ENCODE measurements at regions not wholly inside any gene's neighbourhood (a gene's known extent, or its start where the extent isn't known, plus 50 kb on each side); places are given as distances from the start of the nearest gene placed in this dataset.

- Mint-ChIP-seq H3K27ac (no peak overlapping the region), H3K36me3 (ENCODE audit: low read depth) (no peaks in the 10 kb centered on the region), H3K27me3 (ENCODE audit: low read depth) (no peaks in the 10 kb centered on the region), H3K9me3 (peaks cover 40% of the 10 kb centered on the region), H3K4me3 (no peak overlapping the region), H3K4me1 (ENCODE audit: low read depth) (no peaks in the 10 kb centered on the region)
Measured at GRCh38 chr2:123687064-123687463, 338.0 kb upstream of the CNTNAP5 start.

- no peak overlapping the region for H3K4me3 Mint-ChIP-seq
- H3K36me3 Mint-ChIP-seq (ENCODE audit: low read depth), result no peaks in the 10 kb centered on the region
- H3K27ac Mint-ChIP-seq, result no peak overlapping the region
- H3K9me3 Mint-ChIP-seq, result peaks cover 33% of the 10 kb centered on the region
- no peaks in the 10 kb centered on the region for H3K27me3 Mint-ChIP-seq (ENCODE audit: low read depth)
- no peaks in the 10 kb centered on the region for H3K4me1 Mint-ChIP-seq (ENCODE audit: low read depth)
Measured at GRCh38 chr2:123688231-123688940, 336.7 kb upstream of the CNTNAP5 start.

- Mint-ChIP-seq H3K36me3 (ENCODE audit: low read depth) (no peaks in the 10 kb centered on the region), H3K9me3 (peaks cover 26% of the 10 kb centered on the region), H3K27ac (no peak overlapping the region), H3K27me3 (ENCODE audit: low read depth) (no peaks in the 10 kb centered on the region), H3K4me3 (no peak overlapping the region), H3K4me1 (ENCODE audit: low read depth) (no peaks in the 10 kb centered on the region)
Measured at GRCh38 chr2:123692121-123692520, 333.0 kb upstream of the CNTNAP5 start.

- Mint-ChIP-seq H3K36me3 (ENCODE audit: low read depth) (no peaks in the 10 kb centered on the region), H3K4me3 (no peak overlapping the region), H3K4me1 (ENCODE audit: low read depth) (no peaks in the 10 kb centered on the region), H3K9me3 (peaks cover 20% of the 10 kb centered on the region), H3K27ac (no peak overlapping the region), H3K27me3 (ENCODE audit: low read depth) (no peaks in the 10 kb centered on the region)
Measured at GRCh38 chr2:123693836-123694235, 331.3 kb upstream of the CNTNAP5 start.

- H3K36me3 Mint-ChIP-seq (ENCODE audit: low read depth), result no peaks in the 10 kb centered on the region
- H3K9me3 Mint-ChIP-seq, result peaks cover 7% of the 10 kb centered on the region
- H3K4me3 Mint-ChIP-seq, result no peak overlapping the region
- H3K27ac Mint-ChIP-seq, result no peak overlapping the region
- no peaks in the 10 kb centered on the region for H3K4me1 Mint-ChIP-seq (ENCODE audit: low read depth)
- no peaks in the 10 kb centered on the region for H3K27me3 Mint-ChIP-seq (ENCODE audit: low read depth)
Measured at GRCh38 chr2:123695426-123695825, 329.7 kb upstream of the CNTNAP5 start.

- Mint-ChIP-seq H3K27me3 (ENCODE audit: low read depth) (no peaks in the 10 kb centered on the region), H3K36me3 (ENCODE audit: low read depth) (no peaks in the 10 kb centered on the region), H3K4me1 (ENCODE audit: low read depth) (no peaks in the 10 kb centered on the region), H3K9me3 (peaks cover 7% of the 10 kb centered on the region), H3K4me3 (no peak overlapping the region), H3K27ac (no peak overlapping the region)
Measured at GRCh38 chr2:123696021-123696420, 329.1 kb upstream of the CNTNAP5 start.

- Mint-ChIP-seq H3K27me3 (ENCODE audit: low read depth) (no peaks in the 10 kb centered on the region), H3K27ac (no peak overlapping the region), H3K4me3 (no peak overlapping the region), H3K36me3 (ENCODE audit: low read depth) (no peaks in the 10 kb centered on the region), H3K4me1 (ENCODE audit: low read depth) (no peaks in the 10 kb centered on the region), H3K9me3 (peaks cover 9% of the 10 kb centered on the region)
Measured at GRCh38 chr2:123696799-123697410, 328.2 kb upstream of the CNTNAP5 start.

GRCh38 chr2:123715467-123715982, 309.6 kb upstream of the CNTNAP5 start:
- no peak overlapping the region for H3K4me3 Mint-ChIP-seq

GRCh38 chr2:123717636-123718334, 307.3 kb upstream of the CNTNAP5 start:
- Mint-ChIP-seq H3K36me3 (ENCODE audit: low read depth) (no peaks in the 10 kb centered on the region), H3K4me3 (no peak overlapping the region), H3K27me3 (ENCODE audit: low read depth) (no peaks in the 10 kb centered on the region), H3K4me1 (ENCODE audit: low read depth) (no peaks in the 10 kb centered on the region), H3K27ac (no peak overlapping the region), H3K9me3 (no peaks in the 10 kb centered on the region)

More at GRCh38 chr2:123715467-123715982, 309.6 kb upstream of the CNTNAP5 start:
- H3K27me3 Mint-ChIP-seq (ENCODE audit: low read depth), result no peaks in the 10 kb centered on the region
- no peaks in the 10 kb centered on the region for H3K4me1 Mint-ChIP-seq (ENCODE audit: low read depth)
- H3K9me3 Mint-ChIP-seq, result peaks cover 6% of the 10 kb centered on the region
- H3K27ac Mint-ChIP-seq, result no peak overlapping the region
- no peaks in the 10 kb centered on the region for H3K36me3 Mint-ChIP-seq (ENCODE audit: low read depth)

- Mint-ChIP-seq H3K36me3 (ENCODE audit: low read depth) (no peaks in the 10 kb centered on the region), H3K4me3 (no peak overlapping the region), H3K9me3 (peaks cover 8% of the 10 kb centered on the region)
Measured at GRCh38 chr2:123720760-123721159, 304.3 kb upstream of the CNTNAP5 start.

GRCh38 chr2:123723706-123724105, 301.4 kb upstream of the CNTNAP5 start:
- Mint-ChIP-seq H3K27ac (no peak overlapping the region), H3K27me3 (ENCODE audit: low read depth) (no peaks in the 10 kb centered on the region), H3K4me1 (ENCODE audit: low read depth) (no peaks in the 10 kb centered on the region), H3K9me3 (peaks cover 8% of the 10 kb centered on the region), H3K36me3 (ENCODE audit: low read depth) (no peaks in the 10 kb centered on the region), H3K4me3 (no peak overlapping the region)

More at GRCh38 chr2:123720760-123721159, 304.3 kb upstream of the CNTNAP5 start:
- Mint-ChIP-seq H3K27ac (no peak overlapping the region), H3K27me3 (ENCODE audit: low read depth) (no peaks in the 10 kb centered on the region), H3K4me1 (ENCODE audit: low read depth) (no peaks in the 10 kb centered on the region)

GRCh38 chr2:123732563-123732962, 292.5 kb upstream of the CNTNAP5 start:
- no peak overlapping the region for H3K4me3 Mint-ChIP-seq
- H3K27me3 Mint-ChIP-seq (ENCODE audit: low read depth), result no peaks in the 10 kb centered on the region
- peaks cover 5% of the 10 kb centered on the region for H3K9me3 Mint-ChIP-seq
- no peaks in the 10 kb centered on the region for H3K36me3 Mint-ChIP-seq (ENCODE audit: low read depth)
- no peaks in the 10 kb centered on the region for H3K4me1 Mint-ChIP-seq (ENCODE audit: low read depth)
- no peak overlapping the region for H3K27ac Mint-ChIP-seq

- no peak overlapping the region for H3K27ac Mint-ChIP-seq
- H3K36me3 Mint-ChIP-seq (ENCODE audit: low read depth), result no peaks in the 10 kb centered on the region
- H3K27me3 Mint-ChIP-seq (ENCODE audit: low read depth), result no peaks in the 10 kb centered on the region
- H3K4me3 Mint-ChIP-seq, result no peak overlapping the region
- H3K4me1 Mint-ChIP-seq (ENCODE audit: low read depth), result no peaks in the 10 kb centered on the region
- H3K9me3 Mint-ChIP-seq, result no peaks in the 10 kb centered on the region
Measured at GRCh38 chr2:123737371-123737770, 287.7 kb upstream of the CNTNAP5 start.

- Mint-ChIP-seq H3K4me1 (ENCODE audit: low read depth) (no peaks in the 10 kb centered on the region), H3K36me3 (ENCODE audit: low read depth) (no peaks in the 10 kb centered on the region), H3K4me3 (no peak overlapping the region), H3K27ac (no peak overlapping the region), H3K27me3 (ENCODE audit: low read depth) (no peaks in the 10 kb centered on the region), H3K9me3 (no peaks in the 10 kb centered on the region)
Measured at GRCh38 chr2:123738643-123739042, 286.4 kb upstream of the CNTNAP5 start.

- Mint-ChIP-seq H3K27ac (no peak overlapping the region), H3K4me3 (no peak overlapping the region), H3K36me3 (ENCODE audit: low read depth) (no peaks in the 10 kb centered on the region), H3K4me1 (ENCODE audit: low read depth) (no peaks in the 10 kb centered on the region), H3K9me3 (peaks cover 4% of the 10 kb centered on the region), H3K27me3 (ENCODE audit: low read depth) (no peaks in the 10 kb centered on the region)
Measured at GRCh38 chr2:123746006-123746405, 279.1 kb upstream of the CNTNAP5 start.

Data from T-helper 1 cell treated with Interleukin-12 subunit alpha and Interleukin-12 subunit beta and Interleukin-4 antibody, amounts not matched to agents 30 μg/mL and 1 μg/mL, for 36 hours (primary cell).